CD14-positive monocyte (primary cell): ENCODE measurements at regions not wholly inside any gene's neighbourhood (a gene's known extent, or its start where the extent isn't known, plus 50 kb on each side); places are given as distances from the start of the nearest gene placed in this dataset.

Source experiments
- DNase-seq, 3 donors: peaks; one replicate each; pipeline ENCODE4 v3.0.0-alpha.2; 2011 to 2022
- H2AFZ ChIP-seq: 2 replicates; pipeline ENCODE4 v1.6.0; 2012; ENCODE audit warnings: mild to moderate bottlenecking, low read depth, low read length, inconsistent platforms; ENCODE audit not compliant: insufficient read depth, poor library complexity, severe bottlenecking
- H3K27ac ChIP-seq, 2 donors: 1 replicate in 1 of 2; 2 replicates in 1 of 2; pipeline ENCODE4 v1.5.1; 2012 to 2013; ENCODE audit warnings: low read length in 2 of 2, control low read depth in 1 of 2, inconsistent platforms in 1 of 2, low read depth in 1 of 2, mild to moderate bottlenecking in 1 of 2
- H3K27me3 ChIP-seq, 2 donors: one replicate each; pipeline versions ENCODE4 v1.6.0 to v1.6.1; 2011 to 2013; ENCODE audit warnings: low read length in 2 of 2; ENCODE audit not compliant: control insufficient read depth in 2 of 2, insufficient read depth in 2 of 2
- H3K36me3 ChIP-seq, 2 donors: replicated peaks in 1 of 2; 1 replicate in 1 of 2; 2 replicates in 1 of 2; pipeline versions ENCODE4 v1.5.1 to v1.6.1; 2012 to 2013; ENCODE audit warnings: low read length in 2 of 2, control low read depth in 1 of 2, inconsistent platforms in 1 of 2, mild to moderate bottlenecking in 1 of 2; ENCODE audit not compliant: insufficient read depth in 2 of 2, control insufficient read depth in 1 of 2
- H3K4me1 ChIP-seq, 2 donors: 1 replicate in 1 of 2; 2 replicates in 1 of 2; pipeline versions ENCODE4 v1.5.1 to v1.6.1; 2012 to 2013; ENCODE audit warnings: low read length in 2 of 2, control low read depth in 1 of 2, inconsistent platforms in 1 of 2, mild to moderate bottlenecking in 1 of 2, moderate library complexity in 1 of 2; ENCODE audit not compliant: insufficient read depth in 2 of 2, control insufficient read depth in 1 of 2
- H3K4me2 ChIP-seq: replicated peaks from 2 replicates; pipeline ENCODE3; 2012; ENCODE audit warnings: low read length, moderate library complexity, mild to moderate bottlenecking; ENCODE audit not compliant: poor library complexity, severe bottlenecking; ENCODE audit errors: extremely low read depth
- H3K4me3 ChIP-seq, 3 experiments: fragments of 200-600 bp in 1 of 3; sonication (generic) in 1 of 3; replicated peaks in 1 of 3; 1 replicate in 2 of 3; 2 replicates in 1 of 3; pipeline ENCODE4 v1.5.1; 2011 to 2013; ENCODE audit warnings: low read length in 3 of 3, mild to moderate bottlenecking in 3 of 3, control low read depth in 2 of 3, low read depth in 2 of 3, inconsistent platforms in 1 of 3, moderate library complexity in 1 of 3
- H3K79me2 ChIP-seq: 2 replicates; pipeline ENCODE4 v1.6.0; 2012; ENCODE audit warnings: mild to moderate bottlenecking, control low read depth, inconsistent platforms, low read length, moderate library complexity; ENCODE audit not compliant: insufficient read depth
- H3K9ac ChIP-seq: 2 replicates; pipeline ENCODE4 v1.6.0; 2017; ENCODE audit warnings: low read length, mild to moderate bottlenecking; ENCODE audit not compliant: insufficient read depth, poor library complexity, severe bottlenecking
- H3K9me3 ChIP-seq, 2 donors: replicated peaks in 1 of 2; 1 replicate in 1 of 2; 2 replicates in 1 of 2; pipeline versions ENCODE4 v1.5.1 to v1.6.1; 2012 to 2013; ENCODE audit warnings: low read length in 2 of 2, control low read depth in 1 of 2; ENCODE audit not compliant: control insufficient read depth in 1 of 2, insufficient read depth in 1 of 2
- H4K20me1 ChIP-seq: 2 replicates; pipeline ENCODE4 v1.6.0; 2012; ENCODE audit warnings: mild to moderate bottlenecking, low read length, control low read depth, moderate library complexity; ENCODE audit not compliant: insufficient read depth
- H3K27ac Mint-ChIP-seq, 7 donors: one replicate each; pipeline ENCODE4 v1.8.0; 2020; ENCODE audit warnings: mild to moderate bottlenecking in 7 of 7, mixed read lengths in 7 of 7, moderate library complexity in 6 of 7, inconsistent platforms in 2 of 7
- H3K27me3 Mint-ChIP-seq, 3 donors: one replicate each; pipeline ENCODE4 v1.8.0; 2021 to 2022; ENCODE audit warnings: low read depth in 3 of 3, mild to moderate bottlenecking in 3 of 3, mixed read lengths in 3 of 3, moderate library complexity in 3 of 3, inconsistent platforms in 1 of 3
- H3K36me3 Mint-ChIP-seq, 2 donors: one replicate each; pipeline ENCODE4 v1.8.0; 2020; ENCODE audit warnings: mixed read lengths in 2 of 2, inconsistent platforms in 1 of 2, mild to moderate bottlenecking in 1 of 2
- H3K4me1 Mint-ChIP-seq: one replicate; pipeline ENCODE4 v1.8.0; 2020; ENCODE audit warnings: mild to moderate bottlenecking, mixed read lengths
- H3K4me3 Mint-ChIP-seq, 2 donors: one replicate each; pipeline ENCODE4 v1.8.0; 2020; ENCODE audit warnings: mild to moderate bottlenecking in 2 of 2, mixed read lengths in 2 of 2, moderate library complexity in 1 of 2
- H3K9me3 Mint-ChIP-seq, 7 donors: one replicate each; pipeline ENCODE4 v1.8.0; 2020 to 2022; ENCODE audit warnings: mixed read lengths in 7 of 7, mild to moderate bottlenecking in 6 of 7, moderate library complexity in 6 of 7, inconsistent platforms in 2 of 7
- WGBS: methylation state at CpG from one replicate; pipeline ENCODE4 v1.1.5; 2013; ENCODE audit warnings: missing lambda C conversion rate; ENCODE audit not compliant: insufficient coverage; 5-methylcytosine and 5-hydroxymethylcytosine counted together
- intact Hi-C, 2 donors: fragments of 100-400 bp; cut with micrococcal nuclease; formaldehyde crosslinking; loops; one replicate each; pipeline versions ENCODE4 v1.15.0 to v1.15.1; 2023
- TF ChIP-seq, protein P1 (sequence below): fragments of 200-600 bp; IDR thresholded peaks from one replicate; pipeline ENCODE4 v1.8.0; 2022; ENCODE audit warnings: antibody characterized with exemption, mild to moderate bottlenecking

DNA sequence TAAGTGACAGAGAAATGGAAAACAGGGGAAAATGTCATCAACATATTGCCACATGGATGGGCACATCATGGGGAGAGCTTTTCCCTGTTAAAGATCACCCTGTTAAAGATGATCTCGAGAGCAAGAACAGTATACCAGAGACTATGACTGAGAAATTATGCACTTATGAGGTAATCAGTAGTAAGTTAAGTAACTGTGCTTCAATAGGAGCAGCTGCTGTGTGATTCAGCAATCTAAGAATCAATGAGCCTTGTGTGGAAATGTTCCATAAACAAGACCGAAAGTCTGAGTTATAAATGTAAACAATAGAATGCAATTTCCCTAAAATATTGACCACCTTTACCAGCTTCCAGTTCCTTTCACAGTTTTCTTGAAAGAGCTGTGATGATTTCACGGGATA, 582.3 kb downstream of the CAAP1 start:
- intact Hi-C loops = no loop called here
- no peak overlapping the region for H3K27ac Mint-ChIP-seq

DNA sequence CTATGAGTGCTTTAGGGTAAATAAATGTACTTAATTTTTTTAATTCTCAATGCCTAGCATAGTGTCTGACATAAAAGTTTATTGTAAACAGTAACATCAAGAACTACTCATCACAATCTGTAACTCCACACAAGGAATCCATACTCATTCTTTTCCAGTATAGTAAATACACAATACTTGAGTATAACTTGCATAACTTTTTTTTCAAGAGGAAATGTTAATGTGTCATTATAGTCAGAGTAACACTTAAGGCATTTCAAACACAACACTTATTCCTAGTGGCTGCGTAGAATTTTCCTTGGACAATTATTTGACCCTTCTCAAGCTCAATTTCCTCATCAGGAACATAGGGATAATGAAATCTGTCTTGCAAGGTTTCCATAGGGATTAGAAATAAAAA, 584.3 kb downstream of the CAAP1 start:
- H4K20me1 ChIP-seq = no peaks in the 10 kb centered on the region
- Mint-ChIP-seq H3K27me3 (no peaks in the 10 kb centered on the region), H3K36me3 (no peaks in the 10 kb centered on the region), H3K4me1 (no peaks in the 10 kb centered on the region), H3K4me3 (no peak overlapping the region), H3K9me3 (peaks cover 0 to 3% (median 0%) of the 10 kb centered on the region in 7 donors), H3K27ac (no peak overlapping the region)
- no CpG with 5 or more reads among the region's 1 CpG for WGBS
- H3K4me2 ChIP-seq = no peak overlapping the region
- H3K4me3 ChIP-seq = no peak overlapping the region
- H3K4me1 ChIP-seq = no peaks in the 10 kb centered on the region
- intact Hi-C loops = no loop called here
- TF ChIP-seq, protein P1, sequence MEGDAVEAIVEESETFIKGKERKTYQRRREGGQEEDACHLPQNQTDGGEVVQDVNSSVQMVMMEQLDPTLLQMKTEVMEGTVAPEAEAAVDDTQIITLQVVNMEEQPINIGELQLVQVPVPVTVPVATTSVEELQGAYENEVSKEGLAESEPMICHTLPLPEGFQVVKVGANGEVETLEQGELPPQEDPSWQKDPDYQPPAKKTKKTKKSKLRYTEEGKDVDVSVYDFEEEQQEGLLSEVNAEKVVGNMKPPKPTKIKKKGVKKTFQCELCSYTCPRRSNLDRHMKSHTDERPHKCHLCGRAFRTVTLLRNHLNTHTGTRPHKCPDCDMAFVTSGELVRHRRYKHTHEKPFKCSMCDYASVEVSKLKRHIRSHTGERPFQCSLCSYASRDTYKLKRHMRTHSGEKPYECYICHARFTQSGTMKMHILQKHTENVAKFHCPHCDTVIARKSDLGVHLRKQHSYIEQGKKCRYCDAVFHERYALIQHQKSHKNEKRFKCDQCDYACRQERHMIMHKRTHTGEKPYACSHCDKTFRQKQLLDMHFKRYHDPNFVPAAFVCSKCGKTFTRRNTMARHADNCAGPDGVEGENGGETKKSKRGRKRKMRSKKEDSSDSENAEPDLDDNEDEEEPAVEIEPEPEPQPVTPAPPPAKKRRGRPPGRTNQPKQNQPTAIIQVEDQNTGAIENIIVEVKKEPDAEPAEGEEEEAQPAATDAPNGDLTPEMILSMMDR = no peak
- no peak for DNase-seq
- no peaks in the 10 kb centered on the region for H3K79me2 ChIP-seq
- H3K27me3 ChIP-seq = no peaks in the 10 kb centered on the region
- no peak overlapping the region for H2AFZ ChIP-seq
- H3K9me3 ChIP-seq = no peaks in the 10 kb centered on the region
- H3K9ac ChIP-seq = no peak overlapping the region
- no peak overlapping the region for H3K27ac ChIP-seq
- no peaks in the 10 kb centered on the region for H3K36me3 ChIP-seq

More for the DNA sequence above, 582.3 kb downstream of the CAAP1 start:
- no peak overlapping the region for H3K9ac ChIP-seq
- 63% methylated on average over 1 of the region's 3 CpGs for WGBS
- no peaks in the 10 kb centered on the region for H3K4me1 Mint-ChIP-seq
- no peaks in the 10 kb centered on the region for H3K27me3 ChIP-seq
- no peaks in the 10 kb centered on the region for H3K36me3 Mint-ChIP-seq
- H3K36me3 ChIP-seq = no peaks in the 10 kb centered on the region
- H3K79me2 ChIP-seq = no peaks in the 10 kb centered on the region
- DNase-seq = no peak
- no peaks in the 10 kb centered on the region for H3K4me1 ChIP-seq
- no peak overlapping the region for H3K4me2 ChIP-seq
- no peaks in the 10 kb centered on the region for H4K20me1 ChIP-seq
- no peaks in the 10 kb centered on the region for H3K27me3 Mint-ChIP-seq
- peaks cover 0 to 2% (median 0%) of the 10 kb centered on the region in 7 donors for H3K9me3 Mint-ChIP-seq
- H3K27ac ChIP-seq = no peak overlapping the region
- no peaks in the 10 kb centered on the region for H3K9me3 ChIP-seq
- TF ChIP-seq, protein P1 = no peak
- H3K4me3 Mint-ChIP-seq = no peak overlapping the region
- H2AFZ ChIP-seq = no peak overlapping the region
- no peak overlapping the region for H3K4me3 ChIP-seq
